NT2/D1 (cell line): ENCODE measurements at regions not wholly inside any gene's neighbourhood (a gene's known extent, or its start where the extent isn't known, plus 50 kb on each side); places are given as distances from the start of the nearest gene placed in this dataset.

Source experiments
- SUZ12 ChIP-seq: IDR thresholded peaks from 2 replicates; pipeline ENCODE4 v1.6.1; 2011; ENCODE audit not compliant: insufficient read length, insufficient read depth; ENCODE audit errors: extremely low read depth
- YY1 ChIP-seq: IDR thresholded peaks from 2 replicates; pipeline ENCODE4 v1.6.1; 2011; ENCODE audit not compliant: insufficient read length, insufficient read depth

DNA sequence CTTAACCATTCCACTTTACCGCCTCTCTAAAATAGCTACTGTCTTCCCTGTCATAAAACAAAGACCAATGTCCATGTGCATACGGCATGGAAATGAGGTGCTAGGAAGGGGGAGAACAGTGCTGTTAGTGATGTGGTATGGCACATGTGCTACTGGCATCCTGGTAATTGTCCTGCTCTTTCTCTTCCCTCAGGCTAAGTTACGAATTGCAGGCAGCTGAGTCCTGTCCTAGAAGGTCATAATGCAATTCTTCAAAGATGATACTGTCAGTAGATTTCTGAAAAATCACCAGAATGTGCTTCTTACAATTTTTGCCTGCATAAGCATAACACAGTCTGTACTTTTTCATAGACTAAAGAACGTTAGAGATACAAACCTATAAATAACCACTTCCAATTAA is 216.8 kb downstream of the RSL24D1 start:
- TF ChIP-seq YY1 = no peak
- no peak for TF ChIP-seq SUZ12
